C4-2B (cell line): ENCODE measurements at regions not wholly inside any gene's neighbourhood (a gene's known extent, or its start where the extent isn't known, plus 50 kb on each side); places are given as distances from the start of the nearest gene placed in this dataset.

Experiments
- H3K27ac ChIP-seq: fragments of 450-650 bp; 2 replicates; pipeline ENCODE4 v1.5.1; 2017
- ZFX ChIP-seq: fragments of 450-650 bp; IDR thresholded peaks from 2 replicates; pipeline ENCODE4 v1.6.1; 2017
- TF ChIP-seq, protein P1 (sequence below): fragments of 450-650 bp; conservative IDR thresholded peaks from 2 replicates; pipeline ENCODE4 v1.5.1; 2017; ENCODE audit warnings: mild to moderate bottlenecking

DNA sequence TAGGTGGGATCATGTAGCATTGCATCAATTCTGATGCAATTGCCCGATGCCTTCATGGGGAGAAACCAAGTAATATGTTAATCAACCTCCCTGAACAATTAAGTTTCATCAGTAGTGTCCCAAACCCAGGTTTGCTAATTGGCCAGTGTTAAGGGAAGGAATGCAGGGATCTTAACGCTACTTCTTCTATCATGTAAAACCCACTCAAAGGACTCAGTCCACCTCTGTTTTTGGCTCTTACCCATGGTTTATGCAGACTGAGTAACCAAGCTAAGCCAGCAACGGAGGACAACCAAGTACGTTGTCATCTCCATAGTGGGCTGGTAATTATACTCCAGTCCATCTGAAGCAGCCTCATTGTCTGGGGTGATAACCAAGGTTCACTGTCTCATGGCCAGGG is 203.0 kb upstream of the FMN2 start:
- TF ChIP-seq, protein P1, sequence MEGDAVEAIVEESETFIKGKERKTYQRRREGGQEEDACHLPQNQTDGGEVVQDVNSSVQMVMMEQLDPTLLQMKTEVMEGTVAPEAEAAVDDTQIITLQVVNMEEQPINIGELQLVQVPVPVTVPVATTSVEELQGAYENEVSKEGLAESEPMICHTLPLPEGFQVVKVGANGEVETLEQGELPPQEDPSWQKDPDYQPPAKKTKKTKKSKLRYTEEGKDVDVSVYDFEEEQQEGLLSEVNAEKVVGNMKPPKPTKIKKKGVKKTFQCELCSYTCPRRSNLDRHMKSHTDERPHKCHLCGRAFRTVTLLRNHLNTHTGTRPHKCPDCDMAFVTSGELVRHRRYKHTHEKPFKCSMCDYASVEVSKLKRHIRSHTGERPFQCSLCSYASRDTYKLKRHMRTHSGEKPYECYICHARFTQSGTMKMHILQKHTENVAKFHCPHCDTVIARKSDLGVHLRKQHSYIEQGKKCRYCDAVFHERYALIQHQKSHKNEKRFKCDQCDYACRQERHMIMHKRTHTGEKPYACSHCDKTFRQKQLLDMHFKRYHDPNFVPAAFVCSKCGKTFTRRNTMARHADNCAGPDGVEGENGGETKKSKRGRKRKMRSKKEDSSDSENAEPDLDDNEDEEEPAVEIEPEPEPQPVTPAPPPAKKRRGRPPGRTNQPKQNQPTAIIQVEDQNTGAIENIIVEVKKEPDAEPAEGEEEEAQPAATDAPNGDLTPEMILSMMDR, result no peak
- no peak for TF ChIP-seq ZFX
- H3K27ac ChIP-seq, result no peak overlapping the region

DNA sequence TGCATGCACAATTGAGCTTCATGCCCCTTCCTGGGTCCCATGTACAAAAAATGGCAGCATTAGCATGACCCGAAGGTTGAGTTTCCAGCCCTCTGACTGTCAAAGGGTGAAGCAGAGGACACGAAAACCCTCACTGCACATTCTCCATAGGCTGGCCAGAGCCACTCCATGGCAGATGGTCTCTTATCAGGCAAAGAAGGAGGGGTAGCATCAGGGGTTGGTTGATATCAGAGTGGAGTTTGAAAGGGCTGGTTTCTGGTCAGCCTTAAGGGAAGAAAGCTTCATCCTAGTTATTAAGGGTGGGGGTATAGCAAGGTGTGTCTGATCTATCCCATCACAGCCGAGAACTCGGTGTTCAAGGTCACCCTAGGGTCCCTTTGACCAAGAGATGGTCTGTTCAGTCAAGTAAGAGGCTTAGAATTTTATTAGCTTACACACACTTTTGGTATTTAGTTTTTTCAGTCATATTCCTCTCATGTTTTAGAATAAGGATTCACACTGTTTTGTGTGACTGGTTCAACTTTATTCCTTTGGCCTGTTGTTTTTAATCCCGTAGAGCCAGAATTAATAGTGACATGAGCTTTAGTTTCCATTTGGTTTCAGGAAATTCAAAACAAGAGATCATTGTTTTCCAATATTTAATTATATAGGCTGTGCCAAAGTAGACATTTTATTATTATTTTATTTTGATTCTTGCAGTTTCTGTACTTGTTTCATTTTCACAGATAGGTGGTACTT is 199.9 kb upstream of the FMN2 start:
- no peak for TF ChIP-seq ZFX
- TF ChIP-seq, protein P1, result no peak
- no peak overlapping the region for H3K27ac ChIP-seq

DNA sequence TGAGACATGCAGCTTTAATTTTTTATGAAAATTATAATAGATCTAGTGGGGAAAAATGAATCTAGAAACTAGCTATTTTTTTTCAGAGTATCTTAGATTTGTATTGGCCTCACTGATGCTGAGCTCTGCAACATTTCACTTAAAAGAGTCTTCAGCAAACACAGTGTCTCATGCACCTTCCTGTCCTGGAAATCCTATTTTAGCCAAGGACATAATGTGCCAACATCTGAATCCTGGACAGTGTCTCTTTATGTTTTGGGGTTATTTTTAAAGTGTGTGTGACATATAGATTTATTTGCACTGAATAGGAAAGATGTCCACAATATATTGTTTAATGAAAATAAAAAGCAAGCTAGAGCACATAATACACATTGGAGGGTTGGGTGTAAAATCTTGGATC is 199.1 kb upstream of the FMN2 start:
- no peak overlapping the region for H3K27ac ChIP-seq
- TF ChIP-seq ZFX, result no peak
- TF ChIP-seq, protein P1, result no peak

DNA sequence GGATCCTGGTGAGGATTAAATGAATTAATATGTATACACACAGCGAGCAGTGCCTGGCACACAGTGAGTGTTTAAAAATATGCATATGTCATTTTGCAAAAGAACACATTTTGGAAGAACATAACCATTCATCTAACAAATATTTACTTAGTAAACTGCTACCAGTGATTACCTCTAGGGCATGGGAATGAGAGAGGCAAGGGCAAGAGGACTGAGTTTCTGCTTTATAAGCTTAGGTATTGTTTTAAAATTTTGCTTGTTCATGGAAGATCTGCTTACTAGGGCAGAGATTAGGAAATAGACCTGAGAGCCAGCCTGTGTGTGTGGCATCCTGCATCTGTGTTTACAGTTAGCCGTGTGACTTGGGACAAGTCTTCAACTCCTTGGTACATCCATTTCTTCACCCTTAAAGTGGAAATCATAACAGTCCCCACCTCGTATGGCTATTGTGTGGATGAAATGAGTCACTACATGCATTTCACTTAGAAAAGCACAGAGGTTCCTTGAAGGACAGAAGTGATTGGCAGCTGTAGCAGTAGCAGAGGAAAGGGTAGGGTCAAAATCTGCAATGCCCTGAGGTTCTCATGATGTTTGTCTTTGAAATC is 198.5 kb upstream of the FMN2 start:
- TF ChIP-seq, protein P1, result no peak; the same call in 1 of the 2 replicates
- no peak for TF ChIP-seq ZFX
- H3K27ac ChIP-seq, result peak overlapping the region; percentile 40; the same call in 1 of the 2 replicates

DNA sequence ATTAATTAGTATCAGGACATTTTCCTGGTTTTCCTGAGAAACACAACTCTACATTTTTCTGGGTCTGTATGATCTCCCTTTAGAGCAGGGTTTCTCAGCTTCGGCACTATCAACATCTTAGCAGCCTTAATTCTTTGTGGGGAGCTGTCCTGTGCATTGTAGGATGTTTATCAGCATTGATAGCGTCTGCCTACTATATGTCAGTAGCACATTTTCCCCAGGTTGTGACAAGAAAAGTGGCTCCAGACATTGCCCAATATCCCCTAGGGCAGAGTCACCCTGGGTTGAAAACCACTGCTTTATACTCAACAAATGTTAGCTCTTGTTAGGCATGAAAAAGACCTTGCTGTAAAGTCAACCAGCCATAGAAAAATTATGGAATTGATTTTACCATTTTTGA is 195.1 kb upstream of the FMN2 start:
- no peak overlapping the region for H3K27ac ChIP-seq
- TF ChIP-seq, protein P1, result no peak
- no peak for TF ChIP-seq ZFX

DNA sequence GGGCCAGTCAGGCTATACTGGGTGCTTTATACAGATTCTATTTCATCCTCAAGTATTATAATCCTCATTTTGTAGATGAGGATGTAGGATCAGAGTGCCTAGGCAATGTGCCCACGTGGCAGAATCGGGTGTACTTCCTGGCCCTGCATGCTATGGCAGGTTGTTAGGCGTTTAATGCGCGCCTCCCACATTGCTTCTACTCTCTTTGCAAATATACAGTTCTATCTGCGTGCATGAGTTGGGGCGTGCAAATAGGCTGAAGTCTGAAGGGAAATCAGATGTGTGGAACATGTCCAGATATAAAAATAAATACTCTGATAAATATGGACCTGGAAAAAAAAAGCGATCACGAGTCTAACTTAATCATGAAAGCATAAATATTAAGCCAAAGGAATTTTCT is 194.7 kb upstream of the FMN2 start:
- H3K27ac ChIP-seq, result no peak overlapping the region
- TF ChIP-seq, protein P1, result no peak

DNA sequence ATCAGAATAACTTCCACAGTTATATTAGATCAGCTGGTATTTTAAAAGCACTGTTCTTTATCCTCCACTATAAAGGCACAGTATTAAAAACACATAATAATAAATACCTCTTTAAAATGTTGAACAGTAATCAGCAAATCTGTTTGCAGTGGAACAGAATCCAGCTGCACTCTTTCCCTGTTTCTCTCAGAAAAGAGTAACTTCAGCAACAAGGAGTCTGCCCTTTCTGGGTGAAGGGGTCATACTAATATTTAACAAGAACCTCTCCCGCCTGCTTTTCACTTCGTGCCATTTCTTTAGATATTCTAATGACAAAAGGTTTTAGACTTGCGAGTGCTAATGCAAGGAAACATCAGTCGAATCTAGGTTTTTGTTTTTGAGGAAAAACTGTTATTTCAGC is 194.2 kb upstream of the FMN2 start:
- no peak overlapping the region for H3K27ac ChIP-seq
- TF ChIP-seq, protein P1, result no peak
- TF ChIP-seq ZFX, result no peak
